WI38 (cell line): ENCODE measurements at regions not wholly inside any gene's neighbourhood (a gene's known extent, or its start where the extent isn't known, plus 50 kb on each side); places are given as distances from the start of the nearest gene placed in this dataset.

ENCODE experiments used
- H3K4me3 ChIP-seq: 2 replicates; pipeline ENCODE4 v1.5.1; 2011; ENCODE audit warnings: low read depth, mild to moderate bottlenecking, control low read depth, low read length
- TF ChIP-seq, protein P1 (sequence below): IDR thresholded peaks from 2 replicates; pipeline ENCODE4 v1.5.1; 2012; ENCODE audit warnings: low read depth, mild to moderate bottlenecking, control low read depth, low read length

DNA sequence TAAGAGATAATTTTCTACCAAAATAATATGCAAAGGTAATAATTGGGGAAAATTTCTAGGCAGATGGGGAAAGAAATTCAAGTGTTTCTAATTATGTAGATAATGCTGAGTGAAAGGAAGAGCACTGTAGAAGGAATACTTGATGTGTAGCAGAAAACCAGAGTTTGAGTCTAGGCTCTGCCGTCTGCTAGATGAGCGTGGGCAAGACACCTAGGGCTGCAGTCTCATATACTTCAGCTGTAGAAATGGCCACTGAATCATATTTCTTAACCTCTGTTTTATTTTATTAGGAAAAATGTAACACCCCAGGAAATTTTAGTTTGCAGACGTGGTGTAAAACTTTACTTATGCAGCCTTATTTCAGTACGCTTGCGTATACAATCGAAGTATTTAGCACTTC is 59.8 kb upstream of the SLC38A2 start:
- TF ChIP-seq, protein P1, sequence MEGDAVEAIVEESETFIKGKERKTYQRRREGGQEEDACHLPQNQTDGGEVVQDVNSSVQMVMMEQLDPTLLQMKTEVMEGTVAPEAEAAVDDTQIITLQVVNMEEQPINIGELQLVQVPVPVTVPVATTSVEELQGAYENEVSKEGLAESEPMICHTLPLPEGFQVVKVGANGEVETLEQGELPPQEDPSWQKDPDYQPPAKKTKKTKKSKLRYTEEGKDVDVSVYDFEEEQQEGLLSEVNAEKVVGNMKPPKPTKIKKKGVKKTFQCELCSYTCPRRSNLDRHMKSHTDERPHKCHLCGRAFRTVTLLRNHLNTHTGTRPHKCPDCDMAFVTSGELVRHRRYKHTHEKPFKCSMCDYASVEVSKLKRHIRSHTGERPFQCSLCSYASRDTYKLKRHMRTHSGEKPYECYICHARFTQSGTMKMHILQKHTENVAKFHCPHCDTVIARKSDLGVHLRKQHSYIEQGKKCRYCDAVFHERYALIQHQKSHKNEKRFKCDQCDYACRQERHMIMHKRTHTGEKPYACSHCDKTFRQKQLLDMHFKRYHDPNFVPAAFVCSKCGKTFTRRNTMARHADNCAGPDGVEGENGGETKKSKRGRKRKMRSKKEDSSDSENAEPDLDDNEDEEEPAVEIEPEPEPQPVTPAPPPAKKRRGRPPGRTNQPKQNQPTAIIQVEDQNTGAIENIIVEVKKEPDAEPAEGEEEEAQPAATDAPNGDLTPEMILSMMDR: no peak
- H3K4me3 ChIP-seq: no peak overlapping the region

DNA sequence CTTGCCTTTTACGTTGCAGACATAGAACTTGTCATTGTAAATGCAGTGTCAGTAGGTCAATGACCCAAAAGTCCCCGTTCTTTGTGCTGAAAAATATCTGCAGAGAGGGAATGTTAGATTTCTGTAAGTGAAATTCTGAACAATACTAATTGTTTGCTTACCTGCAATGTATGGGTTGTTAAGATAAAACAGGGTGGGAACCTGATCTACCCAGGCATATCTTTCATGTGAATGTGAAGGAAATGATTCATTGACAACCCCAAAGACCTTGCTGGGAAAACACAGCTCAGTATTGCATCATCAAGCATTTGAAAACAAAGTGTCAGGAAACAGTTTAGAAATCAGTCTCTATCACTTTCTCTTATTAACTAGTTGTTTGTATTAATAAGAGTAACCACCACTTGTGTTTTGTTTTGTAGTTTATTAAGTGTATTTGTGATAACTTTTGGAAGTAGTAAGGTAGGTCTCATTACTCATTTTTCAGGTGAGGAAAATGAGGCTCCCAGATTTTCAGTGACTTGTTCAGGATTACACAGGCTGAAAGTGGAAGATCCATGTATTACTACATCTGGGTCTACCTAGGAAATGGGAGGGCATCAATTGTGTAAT is 57.9 kb upstream of the SLC38A2 start:
- TF ChIP-seq, protein P1: no peak
- no peak overlapping the region; the same call in 1 of the 2 replicates for H3K4me3 ChIP-seq
